ENCODE measurements at regions not wholly inside any gene's neighbourhood (a gene's known extent, or its start where the extent isn't known, plus 50 kb on each side); places are given as distances from the start of the nearest gene placed in this dataset.

DNA sequence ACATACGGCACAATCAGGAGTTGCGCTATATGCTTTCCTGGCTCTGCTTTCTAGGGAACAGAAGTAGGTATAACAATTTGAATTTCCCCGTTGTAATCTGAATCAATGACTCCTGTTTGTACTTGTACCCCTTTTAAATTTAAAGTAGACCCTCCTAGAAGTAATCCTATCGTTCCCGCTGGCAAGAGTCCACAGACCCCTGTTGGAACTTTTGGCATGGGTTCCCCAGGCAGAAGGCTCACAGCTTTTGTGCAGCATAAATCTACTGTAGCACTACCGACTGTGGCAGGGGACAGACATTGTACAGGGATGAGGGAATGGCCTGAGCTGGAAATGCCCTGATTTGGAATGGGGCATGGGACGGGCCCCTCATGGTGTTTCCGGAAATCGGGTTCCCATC lies 705.2 kb downstream of the LRFN5 start:
- TF ChIP-seq, protein P1, sequence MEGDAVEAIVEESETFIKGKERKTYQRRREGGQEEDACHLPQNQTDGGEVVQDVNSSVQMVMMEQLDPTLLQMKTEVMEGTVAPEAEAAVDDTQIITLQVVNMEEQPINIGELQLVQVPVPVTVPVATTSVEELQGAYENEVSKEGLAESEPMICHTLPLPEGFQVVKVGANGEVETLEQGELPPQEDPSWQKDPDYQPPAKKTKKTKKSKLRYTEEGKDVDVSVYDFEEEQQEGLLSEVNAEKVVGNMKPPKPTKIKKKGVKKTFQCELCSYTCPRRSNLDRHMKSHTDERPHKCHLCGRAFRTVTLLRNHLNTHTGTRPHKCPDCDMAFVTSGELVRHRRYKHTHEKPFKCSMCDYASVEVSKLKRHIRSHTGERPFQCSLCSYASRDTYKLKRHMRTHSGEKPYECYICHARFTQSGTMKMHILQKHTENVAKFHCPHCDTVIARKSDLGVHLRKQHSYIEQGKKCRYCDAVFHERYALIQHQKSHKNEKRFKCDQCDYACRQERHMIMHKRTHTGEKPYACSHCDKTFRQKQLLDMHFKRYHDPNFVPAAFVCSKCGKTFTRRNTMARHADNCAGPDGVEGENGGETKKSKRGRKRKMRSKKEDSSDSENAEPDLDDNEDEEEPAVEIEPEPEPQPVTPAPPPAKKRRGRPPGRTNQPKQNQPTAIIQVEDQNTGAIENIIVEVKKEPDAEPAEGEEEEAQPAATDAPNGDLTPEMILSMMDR (IDR thresholded peaks at IDR 0.05) = no peak
- no peak for TF ChIP-seq POLR2AphosphoS5 (IDR thresholded peaks at IDR 0.05; ENCODE audit: insufficient read depth in 1 of 2, low read depth in 1 of 2)
